ENCODE measurements at regions not wholly inside any gene's neighbourhood (a gene's known extent, or its start where the extent isn't known, plus 50 kb on each side); places are given as distances from the start of the nearest gene placed in this dataset.

DNA sequence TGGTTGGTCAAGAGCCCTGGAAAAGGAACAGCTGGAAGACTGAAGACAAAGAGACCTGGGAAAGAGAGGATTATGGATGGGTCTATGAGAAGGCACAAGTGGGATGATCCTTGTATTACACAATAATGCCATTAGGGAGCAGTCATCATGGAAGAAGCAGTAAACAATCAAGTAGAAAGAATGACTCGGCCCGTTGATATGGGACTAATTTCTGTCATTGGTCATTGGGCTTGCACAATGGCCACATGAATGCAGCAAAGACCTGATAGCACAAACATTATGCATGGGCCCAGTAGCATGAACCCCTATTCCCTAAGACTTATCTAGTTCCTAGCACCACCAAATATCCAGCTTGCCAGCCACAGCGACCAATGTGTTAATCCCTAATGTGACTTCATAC lies 390.3 kb upstream of the ZNF507 start:
- TF ChIP-seq TAF1 (IDR thresholded peaks at IDR 0.05; ENCODE audit: low read depth, low read length) (no peak), POLR2A (IDR thresholded peaks at IDR 0.05; ENCODE audit: low read depth, low read length) (no peak), POLR2AphosphoS5 (IDR thresholded peaks at IDR 0.05; ENCODE audit: low read depth, low read length) (no peak), POU2F2 (IDR thresholded peaks at IDR 0.05; ENCODE audit: low read depth, low read length) (no peak), SPI1 (IDR thresholded peaks at IDR 0.05; ENCODE audit: low read depth, low read length) (no peak)
